GM12865 (cell line): ENCODE measurements at regions not wholly inside any gene's neighbourhood (a gene's known extent, or its start where the extent isn't known, plus 50 kb on each side); places are given as distances from the start of the nearest gene placed in this dataset.
A peak's percentile ranks its signal among the peaks of the same experiment; 100 is the strongest.

ENCODE experiments used
- DNase-seq: peaks from one replicate; pipeline ENCODE4 v3.0.0; 2010; ENCODE audit warnings: low read depth
- H3K4me3 ChIP-seq: 2 replicates; pipeline ENCODE4 v1.5.1; 2011; ENCODE audit warnings: mild to moderate bottlenecking, low read depth, low read length, control low read depth
- TF ChIP-seq, protein P1 (sequence below): IDR thresholded peaks from 2 replicates; pipeline ENCODE4 v1.5.1; 2011; ENCODE audit warnings: low read length, control low read depth, low read depth, inconsistent platforms; ENCODE audit not compliant: insufficient read depth; ENCODE audit errors: missing control alignments

DNA sequence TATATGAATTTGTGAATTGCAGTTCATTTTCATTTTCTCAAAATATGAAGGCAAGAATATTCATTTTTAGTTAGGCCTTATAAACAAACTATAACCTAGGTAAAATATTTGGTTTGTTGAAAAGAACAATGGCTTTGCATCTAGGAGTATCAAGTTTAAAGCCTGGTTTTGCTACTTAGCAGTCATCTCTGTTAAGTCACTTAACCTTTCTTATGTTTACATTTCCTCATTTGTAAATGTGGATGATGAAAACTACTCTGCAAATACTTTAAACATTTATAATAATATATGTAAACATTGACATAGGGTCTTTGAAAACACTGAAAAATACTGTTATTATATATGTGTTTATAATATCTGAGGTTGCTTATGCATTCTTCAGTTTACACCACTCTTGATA lies 135.5 kb downstream of the CENPW start:
- no peak overlapping the region for H3K4me3 ChIP-seq
- TF ChIP-seq, protein P1, sequence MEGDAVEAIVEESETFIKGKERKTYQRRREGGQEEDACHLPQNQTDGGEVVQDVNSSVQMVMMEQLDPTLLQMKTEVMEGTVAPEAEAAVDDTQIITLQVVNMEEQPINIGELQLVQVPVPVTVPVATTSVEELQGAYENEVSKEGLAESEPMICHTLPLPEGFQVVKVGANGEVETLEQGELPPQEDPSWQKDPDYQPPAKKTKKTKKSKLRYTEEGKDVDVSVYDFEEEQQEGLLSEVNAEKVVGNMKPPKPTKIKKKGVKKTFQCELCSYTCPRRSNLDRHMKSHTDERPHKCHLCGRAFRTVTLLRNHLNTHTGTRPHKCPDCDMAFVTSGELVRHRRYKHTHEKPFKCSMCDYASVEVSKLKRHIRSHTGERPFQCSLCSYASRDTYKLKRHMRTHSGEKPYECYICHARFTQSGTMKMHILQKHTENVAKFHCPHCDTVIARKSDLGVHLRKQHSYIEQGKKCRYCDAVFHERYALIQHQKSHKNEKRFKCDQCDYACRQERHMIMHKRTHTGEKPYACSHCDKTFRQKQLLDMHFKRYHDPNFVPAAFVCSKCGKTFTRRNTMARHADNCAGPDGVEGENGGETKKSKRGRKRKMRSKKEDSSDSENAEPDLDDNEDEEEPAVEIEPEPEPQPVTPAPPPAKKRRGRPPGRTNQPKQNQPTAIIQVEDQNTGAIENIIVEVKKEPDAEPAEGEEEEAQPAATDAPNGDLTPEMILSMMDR, result no peak
- DNase-seq, result no peak

- TF ChIP-seq, protein P1, result no peak
Measured at GRCh38 chr6:126477678-126478077, 137.8 kb downstream of the CENPW start.

GRCh38 chr6:126480268-126480667 lies 140.4 kb downstream of the CENPW start:
- TF ChIP-seq, protein P1, result no peak
- no peak for DNase-seq
- no peak overlapping the region for H3K4me3 ChIP-seq

More at GRCh38 chr6:126477678-126478077, 137.8 kb downstream of the CENPW start:
- no peak overlapping the region for H3K4me3 ChIP-seq
- peak; percentile 26 for DNase-seq

- no peak overlapping the region for H3K4me3 ChIP-seq
- TF ChIP-seq, protein P1, result no peak
- no peak for DNase-seq
Measured at GRCh38 chr6:126481319-126481718, 141.4 kb downstream of the CENPW start.

- TF ChIP-seq, protein P1, result no peak
- DNase-seq, result no peak
- no peak overlapping the region for H3K4me3 ChIP-seq
Measured at GRCh38 chr6:126504792-126505191, 164.9 kb downstream of the CENPW start.

GRCh38 chr6:126513198-126513597 lies 173.3 kb downstream of the CENPW start:
- no peak for DNase-seq
- H3K4me3 ChIP-seq, result no peak overlapping the region
- TF ChIP-seq, protein P1, result no peak

DNA sequence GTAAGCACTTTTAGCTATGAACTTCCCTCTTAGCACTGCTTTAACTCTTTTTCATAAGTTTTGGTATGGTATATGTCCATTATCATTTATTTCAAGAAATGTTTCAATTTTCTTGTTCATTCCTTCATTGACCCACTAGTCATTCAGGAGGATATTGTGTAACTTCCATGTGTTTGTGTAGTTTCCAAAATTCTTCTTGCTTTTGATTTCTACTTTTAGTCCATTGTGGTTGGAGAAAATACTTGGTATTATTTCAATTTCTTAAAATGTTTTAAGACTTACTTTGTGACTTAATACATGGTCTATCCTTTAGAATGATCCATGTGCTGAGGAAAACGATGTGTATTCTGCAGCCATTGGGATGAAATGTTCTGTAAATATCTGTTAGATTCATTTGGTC lies 176.5 kb downstream of the CENPW start:
- TF ChIP-seq, protein P1, result no peak
- H3K4me3 ChIP-seq, result no peak overlapping the region
- DNase-seq, result no peak
